ENCODE measurements at regions not wholly inside any gene's neighbourhood (a gene's known extent, or its start where the extent isn't known, plus 50 kb on each side); places are given as distances from the start of the nearest gene placed in this dataset.

DNA sequence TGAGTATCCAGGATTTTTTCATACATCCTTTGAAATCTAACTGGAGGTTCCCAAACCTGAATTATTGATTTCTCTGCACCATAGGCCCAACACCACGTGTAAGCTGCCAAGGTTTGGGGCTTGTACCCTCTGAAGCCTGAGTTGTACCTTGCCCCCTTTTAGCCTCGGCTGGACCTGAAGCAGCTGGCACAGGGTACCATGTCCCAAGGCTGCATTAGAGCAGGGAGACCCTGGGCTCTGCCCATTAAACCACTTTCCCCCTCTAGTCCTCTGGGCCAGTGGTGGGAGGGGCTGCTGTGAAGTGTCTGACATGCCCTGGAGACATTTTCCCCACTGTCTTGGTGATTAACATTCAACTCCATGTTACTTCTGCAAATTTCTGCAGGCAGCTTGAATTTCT lies 532.9 kb upstream of the NUDT12 start:
- WGBS (ENCODE audit: low lambda C conversion rate, missing lambda C conversion rate), result 74% methylated on average over 2 of the region's 2 CpGs
- H3K9me3 ChIP-seq (ENCODE audit: low read depth), result no peaks in the 10 kb centered on the region
- no peaks in the 10 kb centered on the region for H3K36me3 ChIP-seq (replicated peaks; ENCODE audit: insufficient read depth, low read depth)
- H4K20me1 ChIP-seq (ENCODE audit: insufficient read depth, poor library complexity, severe bottlenecking), result no peaks in the 10 kb centered on the region
- no peak overlapping the region for H3K4me3 ChIP-seq
- H3K27ac ChIP-seq, result no peak overlapping the region
- no peak for DNase-seq (ENCODE audit: low spot score)
- no peaks in the 10 kb centered on the region for H3K4me1 ChIP-seq (ENCODE audit: insufficient read depth)
- no peaks in the 10 kb centered on the region for H3K79me2 ChIP-seq
- H3K9me2 ChIP-seq (replicated peaks; ENCODE audit: insufficient read depth), result no peaks in the 10 kb centered on the region
- no peaks in the 10 kb centered on the region for H3K27me3 ChIP-seq
- TF ChIP-seq CTCF (IDR thresholded peaks at IDR 0.05; ENCODE audit: poor library complexity), result no peak
- H2AFZ ChIP-seq, result no peak overlapping the region
- no peak overlapping the region for H3K4me2 ChIP-seq

GRCh38 chr5:104088876-104089778 lies 526.5 kb upstream of the NUDT12 start:
- Histone ChIP-seq H3K36me3 (replicated peaks; ENCODE audit: insufficient read depth, low read depth) (no peaks in the 10 kb centered on the region), H3K4me2 (no peak overlapping the region), H3K27ac (no peak overlapping the region), H2AFZ (no peak overlapping the region), H3K9me3 (ENCODE audit: low read depth) (no peaks in the 10 kb centered on the region), H3K4me3 (no peak overlapping the region), H4K20me1 (ENCODE audit: insufficient read depth, poor library complexity, severe bottlenecking) (no peaks in the 10 kb centered on the region), H3K27me3 (no peaks in the 10 kb centered on the region), H3K79me2 (no peaks in the 10 kb centered on the region), H3K9me2 (replicated peaks; ENCODE audit: insufficient read depth) (no peaks in the 10 kb centered on the region), H3K4me1 (ENCODE audit: insufficient read depth) (no peaks in the 10 kb centered on the region)
- no peak for DNase-seq (ENCODE audit: low spot score)
- no peak for TF ChIP-seq CTCF (IDR thresholded peaks at IDR 0.05; ENCODE audit: poor library complexity)
- TF ChIP-seq EZH2 (IDR thresholded peaks at IDR 0.05; ENCODE audit: borderline replicate concordance), result no peak
- TF ChIP-seq EZH2phosphoT487 (IDR thresholded peaks at IDR 0.05; ENCODE audit: low read depth, severe bottlenecking, unreplicated experiment), result no peak
- WGBS (ENCODE audit: low lambda C conversion rate, missing lambda C conversion rate), result 89% methylated on average over 10 of the region's 10 CpGs

GRCh38 chr5:104084896-104085295 lies 522.3 kb upstream of the NUDT12 start:
- Histone ChIP-seq H3K4me3 (no peak overlapping the region), H3K36me3 (replicated peaks; ENCODE audit: insufficient read depth, low read depth) (no peaks in the 10 kb centered on the region), H3K79me2 (no peaks in the 10 kb centered on the region), H3K27ac (no peak overlapping the region), H2AFZ (no peak overlapping the region), H3K27me3 (no peaks in the 10 kb centered on the region), H3K9me2 (replicated peaks; ENCODE audit: insufficient read depth) (no peaks in the 10 kb centered on the region), H3K9me3 (ENCODE audit: low read depth) (no peaks in the 10 kb centered on the region), H3K4me1 (ENCODE audit: insufficient read depth) (no peaks in the 10 kb centered on the region), H4K20me1 (ENCODE audit: insufficient read depth, poor library complexity, severe bottlenecking) (no peaks in the 10 kb centered on the region), H3K4me2 (no peak overlapping the region)
- DNase-seq (ENCODE audit: low spot score), result no peak
- TF ChIP-seq EZH2 (IDR thresholded peaks at IDR 0.05; ENCODE audit: borderline replicate concordance), result no peak
- TF ChIP-seq CTCF (IDR thresholded peaks at IDR 0.05; ENCODE audit: poor library complexity), result no peak
- no peak for TF ChIP-seq EZH2phosphoT487 (IDR thresholded peaks at IDR 0.05; ENCODE audit: low read depth, severe bottlenecking, unreplicated experiment)
- WGBS (ENCODE audit: low lambda C conversion rate, missing lambda C conversion rate), result 63% methylated on average over 2 of the region's 2 CpGs
